GM18861 (cell line): ENCODE measurements at regions not wholly inside any gene's neighbourhood (a gene's known extent, or its start where the extent isn't known, plus 50 kb on each side); places are given as distances from the start of the nearest gene placed in this dataset.

Experiments used
- ATAC-seq: cut with Tn5 transposase; IDR thresholded peaks from one replicate; pipeline ENCODE4 v1.9.1; 2021; ENCODE audit not compliant: unreplicated experiment

DNA sequence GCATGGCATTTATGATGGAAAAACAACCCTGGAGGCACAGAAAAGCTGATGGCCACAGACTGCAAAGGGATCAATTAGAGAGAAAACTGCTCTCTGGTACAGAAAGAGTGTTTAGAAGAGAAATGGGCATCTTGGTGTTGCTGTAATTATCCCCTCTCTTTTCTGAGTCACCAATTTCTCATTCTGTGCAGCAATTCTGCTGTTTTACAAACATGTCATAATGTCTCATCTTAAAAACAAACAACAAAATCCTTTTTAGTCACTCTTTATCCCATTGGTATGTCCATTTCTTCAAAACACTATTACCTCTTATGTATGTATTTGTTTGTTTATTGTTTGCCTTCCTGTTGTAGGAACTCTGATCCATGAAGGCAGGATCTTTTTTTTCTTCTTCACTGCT, 73.9 kb upstream of the HK2 start:
- ATAC-seq = no peak

DNA sequence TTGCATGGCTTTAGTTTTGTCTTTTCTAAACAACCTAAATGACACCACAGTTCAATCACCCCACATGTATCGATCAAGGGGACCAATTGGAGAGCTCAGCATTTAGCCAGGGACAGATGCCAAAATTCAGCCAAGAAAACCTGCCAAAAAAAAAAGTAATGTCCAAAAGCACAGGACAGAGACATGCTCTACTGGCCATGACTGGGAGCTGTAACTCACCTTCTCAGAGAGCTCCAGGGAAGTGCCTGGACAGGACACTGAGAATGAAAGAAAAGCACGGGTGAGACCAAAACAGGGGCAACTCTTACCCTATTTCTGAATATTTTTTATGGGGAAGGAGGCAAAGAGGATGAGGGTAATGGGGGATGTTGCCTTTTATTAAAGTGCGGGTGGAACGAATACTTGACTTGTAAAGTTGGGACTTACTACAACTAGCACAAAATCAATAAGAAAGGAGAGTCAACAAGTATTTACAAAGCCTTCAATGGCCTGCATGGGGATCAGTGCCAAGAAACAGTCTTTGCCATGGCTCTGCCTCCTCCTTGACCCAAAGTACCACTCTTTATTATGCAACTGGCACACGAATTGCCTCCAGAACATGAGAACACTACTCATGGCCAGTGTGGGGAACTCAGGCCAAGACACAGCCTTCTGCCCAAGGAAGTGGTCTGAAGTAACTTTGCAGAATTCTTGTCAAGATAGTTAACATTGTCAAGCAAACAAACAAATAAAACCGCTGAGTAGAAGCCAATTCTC, 72.9 kb upstream of the HK2 start:
- no peak for ATAC-seq

DNA sequence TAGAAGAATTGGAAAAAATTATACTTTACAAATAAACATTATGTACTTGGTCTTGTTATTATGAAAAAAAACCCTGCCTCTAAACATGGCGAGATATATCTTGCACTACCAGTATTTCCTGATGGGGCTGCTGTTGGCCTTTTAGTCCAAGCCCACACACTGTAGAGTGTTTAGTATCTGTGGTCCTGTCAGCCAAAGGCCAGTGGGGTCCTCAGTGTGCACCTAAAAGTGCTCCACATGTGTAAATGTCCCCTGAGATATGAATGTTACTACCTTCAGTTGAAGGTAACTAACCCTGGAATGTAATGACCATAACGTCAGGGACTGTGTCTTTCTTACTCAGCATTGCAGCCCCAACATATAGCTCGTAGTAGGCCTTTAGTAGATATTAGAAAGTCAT, 71.1 kb upstream of the HK2 start:
- ATAC-seq = no peak

DNA sequence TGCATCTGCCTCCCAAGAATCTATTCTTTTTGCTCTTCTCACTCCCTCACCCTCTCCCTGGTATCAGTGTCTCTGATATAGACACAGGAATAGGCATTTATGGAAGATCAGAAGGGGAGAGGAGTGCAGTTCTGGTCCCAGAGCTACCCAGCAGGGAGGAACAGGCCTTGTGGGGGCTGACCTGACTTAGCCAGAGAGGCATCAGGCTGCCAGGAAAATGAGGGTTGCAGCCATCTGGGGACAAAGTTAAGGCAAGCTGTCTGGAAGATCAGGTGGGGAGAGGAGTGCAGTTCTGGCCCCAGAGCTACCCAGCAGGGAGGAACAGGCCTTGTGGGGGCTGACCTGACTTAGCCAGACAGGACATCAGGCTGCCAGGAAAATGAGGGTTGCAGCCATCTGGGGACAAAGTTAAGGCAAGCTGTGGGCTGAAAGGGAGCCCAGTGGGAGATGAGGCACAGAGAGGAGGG, 69.9 kb upstream of the HK2 start:
- no peak for ATAC-seq

DNA sequence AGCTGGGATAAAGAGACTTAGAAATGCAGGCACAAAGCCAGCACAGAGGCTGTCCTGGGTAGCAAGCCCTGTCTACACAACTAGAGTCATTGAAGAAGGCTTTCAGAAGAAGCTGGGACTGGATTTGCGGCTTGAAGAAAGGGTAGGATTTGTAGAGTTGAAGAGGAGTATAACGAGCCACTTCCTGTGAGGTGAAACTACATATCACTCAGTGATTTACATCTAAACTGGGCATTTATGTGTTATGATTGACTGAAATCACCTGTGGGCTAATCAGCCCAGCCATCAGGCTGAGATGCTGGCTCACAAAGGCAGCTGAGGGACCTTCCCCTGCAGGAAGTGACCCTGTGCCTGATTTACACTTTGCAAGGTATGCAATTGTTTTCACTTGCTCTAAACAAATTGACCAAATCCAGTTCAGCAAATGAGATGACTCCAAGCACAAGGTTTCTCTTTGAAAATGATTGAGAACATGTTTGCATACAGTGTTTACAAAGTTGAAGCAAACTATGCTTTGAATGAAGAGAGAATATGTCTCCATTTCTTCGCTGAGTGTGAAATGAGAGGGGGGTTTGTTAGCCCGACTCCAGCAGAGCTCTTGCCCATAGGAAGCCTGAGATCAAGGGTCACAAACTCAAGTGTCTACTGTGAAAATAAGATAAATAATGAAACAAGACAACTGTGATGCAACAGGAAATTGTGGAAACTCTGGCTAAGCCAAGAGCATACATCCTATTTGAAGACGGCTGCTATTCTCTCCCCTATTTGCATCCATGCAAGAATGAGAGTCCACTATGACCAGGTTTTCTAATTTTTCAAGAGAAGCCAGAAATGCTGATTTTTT, 69.3 kb upstream of the HK2 start:
- ATAC-seq = no peak

DNA sequence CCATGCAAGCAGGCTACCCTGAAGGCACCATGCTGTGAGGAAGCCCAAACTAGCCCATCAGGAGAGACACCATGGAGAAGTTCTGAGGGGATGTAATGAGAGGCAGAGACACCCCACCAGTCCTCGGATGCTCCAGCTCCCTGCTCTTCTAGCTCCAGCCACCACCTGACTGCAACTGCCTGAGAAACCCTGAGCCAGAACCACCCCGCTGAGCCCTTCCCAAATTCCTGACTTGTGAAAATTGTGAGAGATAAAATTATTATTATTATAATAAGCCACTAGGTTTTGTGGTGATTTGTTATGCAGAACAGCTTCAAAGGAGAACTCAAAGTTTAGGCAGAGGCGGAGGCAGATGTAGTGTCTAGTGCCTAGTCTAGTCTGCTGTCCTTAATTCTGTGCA, 67.1 kb upstream of the HK2 start:
- ATAC-seq = no peak

DNA sequence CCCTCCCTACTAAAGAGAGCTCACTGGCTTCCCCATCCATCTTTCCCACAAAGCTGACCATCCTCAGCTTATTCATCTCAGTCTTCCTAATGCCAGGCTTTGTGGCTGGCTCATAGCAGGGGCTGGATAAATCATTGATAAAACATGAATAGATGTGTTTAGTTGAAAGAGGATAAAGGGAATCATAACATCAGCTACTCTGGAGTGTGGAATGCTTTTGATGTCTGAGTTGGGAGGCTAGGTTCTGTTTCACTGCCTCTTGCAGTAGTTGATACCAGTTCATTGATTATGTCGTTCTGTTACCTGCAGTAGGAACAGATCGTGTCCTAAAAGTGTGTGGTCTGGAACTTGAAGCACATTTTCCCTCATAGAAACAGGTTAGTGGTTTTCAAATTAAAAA, 66.3 kb upstream of the HK2 start:
- ATAC-seq = no peak

DNA sequence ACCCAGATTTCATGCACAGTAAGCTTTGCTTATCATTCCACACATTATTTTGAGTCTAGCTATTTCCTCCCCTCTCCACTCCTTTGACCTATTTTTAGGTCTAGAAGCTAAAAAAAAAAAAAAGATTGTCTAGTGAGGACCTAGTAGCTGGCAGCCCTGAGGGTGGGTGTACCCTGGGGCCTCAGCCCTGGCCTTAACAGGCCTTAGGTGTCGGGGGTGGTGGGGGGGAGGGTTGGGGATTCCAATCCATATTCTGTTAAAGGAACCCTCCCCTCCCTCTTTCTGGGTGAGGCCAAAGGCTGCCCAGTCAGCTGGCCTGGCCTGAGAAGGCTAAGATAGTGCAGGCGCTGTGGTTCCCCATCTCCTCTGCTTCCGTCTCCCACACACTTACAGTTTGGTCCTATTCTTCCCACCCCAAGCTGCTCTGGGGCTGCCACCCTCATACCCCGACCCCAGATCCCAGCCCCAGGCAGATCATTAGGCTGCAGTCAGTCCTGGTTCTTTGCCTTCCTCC, 65.5 kb upstream of the HK2 start:
- ATAC-seq = no peak

DNA sequence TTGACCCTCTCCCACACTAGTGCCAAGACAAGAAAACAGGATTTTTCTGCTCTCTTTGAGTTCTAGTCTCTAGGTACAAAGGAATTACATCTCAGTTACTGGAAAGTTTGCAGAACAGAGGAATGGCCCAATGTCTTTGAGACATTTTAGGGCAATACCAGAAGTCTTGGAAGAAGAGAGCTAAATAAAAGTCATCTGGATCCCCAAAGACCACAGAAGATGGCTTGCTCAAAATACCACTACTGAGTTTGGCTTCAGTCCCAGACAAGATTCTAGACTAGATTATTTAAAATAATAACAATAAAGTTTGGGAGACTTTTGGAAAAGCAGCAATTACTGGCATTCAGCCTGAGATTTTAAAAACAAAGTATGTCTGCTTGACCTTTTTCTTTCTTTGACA, 61.9 kb upstream of the HK2 start:
- no peak for ATAC-seq

DNA sequence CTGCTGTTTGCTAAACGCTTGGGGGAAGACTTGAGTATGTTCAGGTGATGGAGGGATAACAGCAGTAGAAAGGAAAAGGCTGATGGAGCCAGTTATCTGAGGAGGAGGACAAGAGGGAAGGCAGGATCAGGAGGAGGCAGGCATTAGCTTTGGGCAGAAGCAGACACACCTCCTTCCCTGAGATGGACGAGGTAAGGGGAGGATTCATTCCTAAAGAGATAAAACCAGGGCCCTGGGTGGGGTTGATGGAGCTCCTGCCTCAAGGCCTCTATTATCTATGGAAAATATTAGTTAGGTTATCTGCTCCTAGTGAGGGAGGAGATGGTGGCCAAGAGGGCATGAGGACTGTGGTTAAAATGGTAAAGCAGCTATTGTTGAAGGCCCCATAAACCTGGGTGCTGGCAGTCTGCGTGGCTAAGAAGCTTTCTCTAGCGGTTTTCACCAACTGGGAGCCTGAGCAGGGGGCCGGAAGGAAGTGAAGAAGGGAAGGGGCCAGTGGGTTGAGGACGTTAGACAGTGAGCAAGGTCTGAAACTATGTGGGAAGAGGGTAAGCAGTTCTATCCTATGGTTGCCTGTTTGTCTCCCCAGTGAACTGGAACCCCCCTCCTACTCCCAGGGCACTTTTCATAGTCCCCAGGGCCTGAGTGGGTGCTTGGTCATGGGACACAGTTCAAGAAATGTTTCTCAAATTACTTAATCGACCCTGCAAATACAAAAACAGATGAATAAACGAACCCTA, 56.6 kb upstream of the HK2 start:
- no peak for ATAC-seq

DNA sequence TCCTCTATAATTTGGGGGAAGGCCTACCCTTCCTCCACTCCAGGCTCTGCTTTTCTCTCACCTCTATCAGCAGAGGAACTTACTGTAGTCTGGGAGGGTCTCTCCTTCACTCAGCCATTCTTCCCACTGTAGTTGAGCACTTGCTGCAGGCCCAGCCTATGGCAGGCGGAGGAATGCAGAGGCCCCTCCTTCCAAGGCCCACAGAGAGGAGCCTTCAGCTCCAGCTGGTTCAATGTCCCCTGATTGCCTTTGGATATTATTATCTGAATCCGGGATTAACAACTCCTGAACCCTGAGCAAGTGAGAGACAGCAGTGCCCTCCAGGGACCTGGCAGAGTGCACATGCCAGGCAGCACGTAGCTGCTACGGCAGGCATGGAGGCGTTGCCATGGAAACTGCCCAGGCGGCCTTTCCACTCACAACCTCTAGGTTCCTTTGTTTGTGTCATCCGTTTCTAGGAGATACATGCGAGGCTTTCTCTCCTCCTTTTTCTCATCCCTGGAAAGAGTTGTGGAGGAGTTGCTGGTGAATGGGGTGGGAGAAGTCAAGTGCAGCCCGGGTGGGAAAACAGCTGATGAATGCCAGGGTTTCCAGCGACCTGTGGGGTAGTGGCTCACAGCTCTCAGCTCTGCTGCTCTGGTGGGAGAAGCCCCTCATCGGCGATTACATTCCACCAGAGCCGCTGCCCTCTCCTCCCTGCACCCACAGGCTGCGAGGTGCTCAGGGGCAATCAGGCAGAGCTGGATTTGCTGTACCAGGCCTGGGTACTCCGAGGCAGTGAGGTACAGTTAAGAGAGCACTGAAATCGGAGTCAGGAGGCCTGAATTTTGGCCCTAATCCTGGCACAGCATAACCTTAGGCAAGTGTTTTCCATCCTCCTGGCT, 55.3 kb upstream of the HK2 start:
- no peak for ATAC-seq

DNA sequence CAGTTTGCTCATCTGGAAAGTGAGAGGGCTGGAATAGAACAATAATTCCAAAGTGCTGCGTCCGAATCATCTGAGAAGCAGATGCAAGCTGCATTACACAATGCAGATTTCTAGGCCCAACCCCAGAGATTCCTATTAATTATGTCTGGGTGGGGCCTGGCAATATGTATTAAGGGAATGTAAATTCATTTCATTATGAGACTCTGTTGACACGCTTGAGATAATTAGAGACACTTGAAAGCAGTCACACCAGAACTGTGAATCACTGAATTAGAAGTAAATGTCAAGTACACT, 54.7 kb upstream of the HK2 start:
- no peak for ATAC-seq

DNA sequence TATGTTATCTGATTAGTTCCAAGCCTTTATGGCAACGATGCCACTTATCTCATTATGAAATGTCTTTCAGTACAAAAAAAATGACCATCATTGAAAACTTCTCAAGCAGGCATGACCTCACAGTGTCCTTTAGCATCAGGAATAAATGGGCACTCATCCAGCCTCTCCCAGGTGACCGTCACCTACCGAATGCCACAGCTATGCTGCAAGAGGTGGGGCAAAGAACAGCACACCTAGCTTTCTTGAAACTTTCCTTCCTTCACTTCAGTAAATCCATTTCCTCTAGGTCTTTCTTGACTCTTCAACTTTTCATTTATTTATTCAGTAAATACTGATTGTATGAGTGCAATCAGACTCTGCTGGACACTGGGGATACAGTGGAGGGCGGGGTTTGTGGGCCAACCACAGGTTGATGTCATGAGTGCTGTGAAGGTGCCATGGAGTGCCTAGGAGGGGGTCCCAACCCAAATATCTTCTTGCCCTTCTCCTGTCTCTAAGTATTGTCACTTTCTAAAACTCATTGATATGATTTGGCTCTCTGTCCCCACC, 54.3 kb upstream of the HK2 start:
- ATAC-seq = no peak
